ENCODE measurements at regions not wholly inside any gene's neighbourhood (a gene's known extent, or its start where the extent isn't known, plus 50 kb on each side); places are given as distances from the start of the nearest gene placed in this dataset.

GRCh38 chr19:28929006-28929405 lies 283.9 kb downstream of the UQCRFS1 start:
- TF ChIP-seq RAD21 (IDR thresholded peaks at IDR 0.05; ENCODE audit: low read depth) = no peak
- no peak for TF ChIP-seq REST (IDR thresholded peaks at IDR 0.05; ENCODE audit: low read depth)
- TF ChIP-seq FOXM1 (IDR thresholded peaks at IDR 0.05; ENCODE audit: borderline replicate concordance, low read depth) = no peak
- no peak for TF ChIP-seq CEBPB (IDR thresholded peaks at IDR 0.05)
- TF ChIP-seq CREB1 (IDR thresholded peaks at IDR 0.05; ENCODE audit: low read depth) = no peak
- TF ChIP-seq EP300 (IDR thresholded peaks at IDR 0.05; ENCODE audit: borderline replicate concordance) = no peak
- no peak for TF ChIP-seq YY1 (IDR thresholded peaks at IDR 0.05; ENCODE audit: low read depth)
- no peak for TF ChIP-seq TCF12 (IDR thresholded peaks at IDR 0.05; ENCODE audit: low read depth)
- TF ChIP-seq ZBTB7A (IDR thresholded peaks at IDR 0.05; ENCODE audit: low read depth) = no peak
- TF ChIP-seq TAF1 (IDR thresholded peaks at IDR 0.05; ENCODE audit: low read depth) = no peak
- TF ChIP-seq NFIC (IDR thresholded peaks at IDR 0.05) = no peak
- no peak for TF ChIP-seq MAX (IDR thresholded peaks at IDR 0.05)
- no peak for TF ChIP-seq TEAD4 (IDR thresholded peaks at IDR 0.05)

Measured in Ishikawa (cell line).